ENCODE measurements at regions not wholly inside any gene's neighbourhood (a gene's known extent, or its start where the extent isn't known, plus 50 kb on each side); places are given as distances from the start of the nearest gene placed in this dataset.

DNA sequence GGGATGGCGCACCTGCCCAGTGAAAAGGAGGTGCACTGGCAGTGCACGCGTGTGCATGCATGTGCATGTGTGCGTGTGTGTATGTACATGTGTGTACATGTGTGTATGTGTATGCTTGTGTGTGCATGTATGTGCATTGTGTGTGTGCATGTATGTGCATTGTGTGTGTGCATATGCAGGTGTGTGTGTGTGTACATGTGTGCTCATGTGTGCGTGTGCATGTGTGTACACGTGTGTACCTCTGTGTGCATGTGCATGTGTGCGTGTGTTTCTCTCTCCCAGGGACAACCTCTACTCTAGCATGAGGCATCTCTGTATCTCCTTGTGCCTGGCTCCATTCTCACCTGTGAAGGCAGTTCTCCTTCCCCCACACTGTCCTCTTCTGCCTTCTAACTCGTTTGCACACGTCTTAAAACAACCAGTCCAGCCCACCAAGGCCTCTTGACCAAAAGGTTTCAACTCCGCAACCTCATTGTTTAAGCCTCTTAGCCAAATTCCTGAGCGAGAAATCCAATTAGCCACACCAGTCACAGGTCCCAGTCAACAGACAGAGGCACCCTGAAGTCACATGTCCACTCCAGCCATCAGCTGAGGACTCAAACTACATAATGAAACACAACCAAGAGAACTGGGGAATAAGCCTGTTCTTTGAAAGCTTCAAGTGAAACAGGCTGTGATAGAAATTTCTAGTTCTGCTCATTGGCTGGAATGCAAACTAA is 103.5 kb upstream of the PTPRT start:
- H3K9me3 Mint-ChIP-seq (ENCODE audit: unreplicated experiment), result no peaks in the 10 kb centered on the region
- ChIA-PET POLR2A (no interaction called here), CTCF (no interaction called here)
- H3K4me1 Mint-ChIP-seq (ENCODE audit: low read depth, unreplicated experiment), result no peaks in the 10 kb centered on the region
- Histone ChIP-seq H3K4me1 (no peaks in the 10 kb centered on the region), H3K9me3 (no peaks in the 10 kb centered on the region), H3K36me3 (ENCODE audit: control insufficient read depth, insufficient read depth, low read length) (no peaks in the 10 kb centered on the region), H3K27me3 (replicated peaks; ENCODE audit: control insufficient read depth, insufficient read depth, low read length) (no peaks in the 10 kb centered on the region), H3K4me3 (ENCODE audit: low read depth, low read length) (no peak overlapping the region)
- H3K27ac Mint-ChIP-seq (ENCODE audit: unreplicated experiment), result no peak overlapping the region
- intact Hi-C loops (cut with micrococcal nuclease; ENCODE audit: unreplicated experiment), result no loop called here
- H3K27me3 Mint-ChIP-seq (ENCODE audit: insufficient read depth, unreplicated experiment), result peaks cover 13% of the 10 kb centered on the region
- no peak for DNase-seq
- TF ChIP-seq, protein P1, sequence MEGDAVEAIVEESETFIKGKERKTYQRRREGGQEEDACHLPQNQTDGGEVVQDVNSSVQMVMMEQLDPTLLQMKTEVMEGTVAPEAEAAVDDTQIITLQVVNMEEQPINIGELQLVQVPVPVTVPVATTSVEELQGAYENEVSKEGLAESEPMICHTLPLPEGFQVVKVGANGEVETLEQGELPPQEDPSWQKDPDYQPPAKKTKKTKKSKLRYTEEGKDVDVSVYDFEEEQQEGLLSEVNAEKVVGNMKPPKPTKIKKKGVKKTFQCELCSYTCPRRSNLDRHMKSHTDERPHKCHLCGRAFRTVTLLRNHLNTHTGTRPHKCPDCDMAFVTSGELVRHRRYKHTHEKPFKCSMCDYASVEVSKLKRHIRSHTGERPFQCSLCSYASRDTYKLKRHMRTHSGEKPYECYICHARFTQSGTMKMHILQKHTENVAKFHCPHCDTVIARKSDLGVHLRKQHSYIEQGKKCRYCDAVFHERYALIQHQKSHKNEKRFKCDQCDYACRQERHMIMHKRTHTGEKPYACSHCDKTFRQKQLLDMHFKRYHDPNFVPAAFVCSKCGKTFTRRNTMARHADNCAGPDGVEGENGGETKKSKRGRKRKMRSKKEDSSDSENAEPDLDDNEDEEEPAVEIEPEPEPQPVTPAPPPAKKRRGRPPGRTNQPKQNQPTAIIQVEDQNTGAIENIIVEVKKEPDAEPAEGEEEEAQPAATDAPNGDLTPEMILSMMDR (IDR thresholded peaks at IDR 0.05; ENCODE audit: insufficient read depth in 1 of 2, low read depth in 1 of 2, low read length in 1 of 2, severe bottlenecking in 1 of 2, unreplicated experiment in 1 of 2), result no peak
- no peaks in the 10 kb centered on the region for H3K36me3 Mint-ChIP-seq (ENCODE audit: insufficient read depth, unreplicated experiment)
- no TSS peak for BruUV-seq (replicated peaks)
- H3K4me3 Mint-ChIP-seq (ENCODE audit: unreplicated experiment), result no peak overlapping the region

DNA sequence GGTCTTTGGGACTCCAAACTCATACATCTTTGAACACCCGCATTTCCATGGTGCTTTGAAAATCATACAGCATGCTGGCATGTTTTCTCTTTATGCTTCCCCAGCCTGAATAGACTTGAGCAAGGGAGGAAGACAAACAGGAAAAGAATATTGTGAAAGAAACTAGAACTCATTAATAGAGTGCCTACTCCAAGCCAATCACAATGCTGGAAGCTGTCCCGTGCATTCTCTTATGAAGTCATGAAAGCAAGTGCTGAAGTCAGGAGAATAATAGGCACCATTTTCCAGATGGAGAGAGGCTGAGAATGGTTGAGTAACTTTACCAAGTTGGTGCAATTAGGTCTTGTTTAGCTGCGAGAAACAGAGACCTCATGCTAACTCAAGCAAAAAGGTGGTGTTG is 102.5 kb upstream of the PTPRT start:
- Histone ChIP-seq H3K36me3 (ENCODE audit: control insufficient read depth, insufficient read depth, low read length) (no peaks in the 10 kb centered on the region), H3K9me3 (no peaks in the 10 kb centered on the region), H3K4me1 (no peaks in the 10 kb centered on the region), H3K27me3 (replicated peaks; ENCODE audit: control insufficient read depth, insufficient read depth, low read length) (no peaks in the 10 kb centered on the region), H3K4me3 (ENCODE audit: low read depth, low read length) (no peak overlapping the region)
- H3K4me1 Mint-ChIP-seq (ENCODE audit: low read depth, unreplicated experiment), result no peaks in the 10 kb centered on the region
- DNase-seq, result no peak
- H3K4me3 Mint-ChIP-seq (ENCODE audit: unreplicated experiment), result no peak overlapping the region
- no peak overlapping the region for H3K27ac Mint-ChIP-seq (ENCODE audit: unreplicated experiment)
- ChIA-PET POLR2A (no interaction called here), CTCF (no interaction called here)
- no TSS peak for BruUV-seq (replicated peaks)
- H3K9me3 Mint-ChIP-seq (ENCODE audit: unreplicated experiment), result peaks cover 1% of the 10 kb centered on the region
- intact Hi-C loops (cut with micrococcal nuclease; ENCODE audit: unreplicated experiment), result no loop called here
- peaks cover 13% of the 10 kb centered on the region for H3K27me3 Mint-ChIP-seq (ENCODE audit: insufficient read depth, unreplicated experiment)
- H3K36me3 Mint-ChIP-seq (ENCODE audit: insufficient read depth, unreplicated experiment), result no peaks in the 10 kb centered on the region
- TF ChIP-seq, protein P1 (IDR thresholded peaks at IDR 0.05; ENCODE audit: insufficient read depth in 1 of 2, low read depth in 1 of 2, low read length in 1 of 2, severe bottlenecking in 1 of 2, unreplicated experiment in 1 of 2), result no peak

DNA sequence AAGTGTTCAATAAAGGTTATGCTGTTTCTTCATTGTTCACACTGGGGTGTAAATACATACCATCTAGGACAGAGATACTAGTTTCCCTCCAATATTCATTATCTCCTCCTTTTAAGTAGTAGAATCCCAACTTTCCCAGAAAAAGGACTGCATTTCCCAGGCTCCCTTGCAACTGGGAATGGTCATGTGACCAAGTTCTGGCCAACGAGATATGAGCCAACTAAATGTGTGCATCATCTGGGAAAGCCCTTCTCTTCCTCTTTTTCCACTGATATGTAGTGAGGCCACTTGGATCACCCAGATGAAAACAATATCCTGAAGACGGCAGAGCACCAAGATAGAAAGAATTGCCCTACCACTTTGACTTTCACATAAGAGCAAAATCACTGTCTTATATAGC is 97.9 kb upstream of the PTPRT start:
- ChIA-PET CTCF (no interaction called here), POLR2A (no interaction called here)
- Histone ChIP-seq H3K27me3 (replicated peaks; ENCODE audit: control insufficient read depth, insufficient read depth, low read length) (no peaks in the 10 kb centered on the region), H3K4me3 (ENCODE audit: low read depth, low read length) (no peak overlapping the region), H3K36me3 (ENCODE audit: control insufficient read depth, insufficient read depth, low read length) (no peaks in the 10 kb centered on the region), H3K9me3 (no peaks in the 10 kb centered on the region), H3K4me1 (no peaks in the 10 kb centered on the region)
- peaks cover 18% of the 10 kb centered on the region for H3K27me3 Mint-ChIP-seq (ENCODE audit: insufficient read depth, unreplicated experiment)
- intact Hi-C loops (cut with micrococcal nuclease; ENCODE audit: unreplicated experiment), result no loop called here
- no peak overlapping the region for H3K4me3 Mint-ChIP-seq (ENCODE audit: unreplicated experiment)
- no peaks in the 10 kb centered on the region for H3K4me1 Mint-ChIP-seq (ENCODE audit: low read depth, unreplicated experiment)
- DNase-seq, result no peak
- H3K27ac Mint-ChIP-seq (ENCODE audit: unreplicated experiment), result no peak overlapping the region
- TF ChIP-seq, protein P1 (IDR thresholded peaks at IDR 0.05; ENCODE audit: insufficient read depth in 1 of 2, low read depth in 1 of 2, low read length in 1 of 2, severe bottlenecking in 1 of 2, unreplicated experiment in 1 of 2), result no peak
- H3K9me3 Mint-ChIP-seq (ENCODE audit: unreplicated experiment), result peaks cover 14% of the 10 kb centered on the region
- BruUV-seq (replicated peaks), result no TSS peak
- H3K36me3 Mint-ChIP-seq (ENCODE audit: insufficient read depth, unreplicated experiment), result no peaks in the 10 kb centered on the region

Data from Caco-2 (cell line).